ENCODE measurements at regions not wholly inside any gene's neighbourhood (a gene's known extent, or its start where the extent isn't known, plus 50 kb on each side); places are given as distances from the start of the nearest gene placed in this dataset.

- no TSS peak for BruUV-seq (replicated peaks)
- CTCF ChIA-PET = interaction anchor here (0.7 to 14.7 kb wide), 5 partner anchors 10 to 248 kb away, joined by 3 to 332 read pairs (median 3); no protein-coding TSS in a partner anchor
- Histone ChIP-seq H4K20me1 (ENCODE audit: control insufficient read depth, insufficient read depth) (no peaks in the 10 kb centered on the region), H3K9me3 (replicated peaks; ENCODE audit: control insufficient read depth, insufficient read depth, low read length) (no peaks in the 10 kb centered on the region), H3K79me2 (ENCODE audit: control insufficient read depth, insufficient read depth, low read length) (no peaks in the 10 kb centered on the region), H3K4me3 (no peak overlapping the region), H2AFZ (ENCODE audit: control insufficient read depth, low read depth, low read length) (peak overlapping the region; percentile 16), H3K9ac (ENCODE audit: control insufficient read depth, insufficient read depth, low read length) (no peak overlapping the region), H3K4me2 (ENCODE audit: control insufficient read depth, insufficient read depth) (peak overlapping the region; percentile 81), H3K4me1 (ENCODE audit: control insufficient read depth, insufficient read depth, low read length) (peaks cover 44% of the 10 kb centered on the region), H3K27me3 (replicated peaks in 1 of 2; ENCODE audit: control insufficient read depth in 2 of 2, insufficient read depth in 2 of 2, low read length in 1 of 2) (no peaks in the 10 kb centered on the region), H3K36me3 (ENCODE audit: control insufficient read depth in 2 of 2, insufficient read depth in 2 of 2, low read length in 1 of 2) (no peaks in the 10 kb centered on the region), H3K27ac (ENCODE audit: control insufficient read depth, insufficient read depth) (peak overlapping the region; percentile 61; the same call in 1 of the 2 replicates)
- 58% methylated on average over 6 of the region's 6 CpGs for WGBS (ENCODE audit: insufficient coverage, insufficient replicate concordance, low lambda C conversion rate, missing lambda C conversion rate)
- intact Hi-C loops (cut with micrococcal nuclease; ENCODE audit: unreplicated experiment) = loop anchor here (5.0 kb wide), 1 partner anchor 47 kb away; no protein-coding TSS in a partner anchor
- POLR2A ChIA-PET = no interaction called here
- RAD21 ChIA-PET (ENCODE audit: unreplicated experiment) = interaction anchor here (1.0 kb wide), 1 partner anchor 78 kb away, joined by 3 read pairs; no protein-coding TSS in a partner anchor
- DNase-seq (ENCODE audit: low read depth, low spot score) (no peak), FAIRE-seq (no peak), ATAC-seq (peak; percentile 29)
- in situ Hi-C loops (cut with MboI) = no loop called here
- SMC1A ChIA-PET (ENCODE audit: uncharacterized antibody, unreplicated experiment) = interaction anchor here (0.9 kb wide), 1 partner anchor 78 kb away, joined by 3 read pairs; no protein-coding TSS in a partner anchor
- TF ChIP-seq EP300 (IDR thresholded peaks at IDR 0.05; ENCODE audit: borderline replicate concordance in 1 of 2, control insufficient read depth in 1 of 2, low read depth in 2 of 2, low read length in 2 of 2) (no peak), SRF (IDR thresholded peaks at IDR 0.05; ENCODE audit: low read depth in 2 of 2, low read length in 2 of 2) (no peak), IRF4 (IDR thresholded peaks at IDR 0.05; ENCODE audit: low read depth, low read length) (no peak), MEF2A (IDR thresholded peaks at IDR 0.05; ENCODE audit: insufficient read depth, low read depth, low read length) (no peak), NRF1 (conservative IDR thresholded peaks at IDR 0.05; ENCODE audit: low read depth, low read length) (no peak), BCL11A (IDR thresholded peaks at IDR 0.05; ENCODE audit: low read depth, low read length) (no peak), PML (IDR thresholded peaks at IDR 0.05; ENCODE audit: low read length) (no peak), SIN3A (IDR thresholded peaks at IDR 0.05; ENCODE audit: low read depth, low read length) (no peak), ZZZ3 (IDR thresholded peaks at IDR 0.05; ENCODE audit: control insufficient read depth, insufficient read length, low read depth) (no peak), ZNF592 (IDR thresholded peaks at IDR 0.05) (no peak), POLR2AphosphoS2 (IDR thresholded peaks at IDR 0.05; ENCODE audit: low read depth, low read length) (no peak), BCL3 (IDR thresholded peaks at IDR 0.05; ENCODE audit: borderline replicate concordance, insufficient read depth, low read depth, low read length, poor library complexity, severe bottlenecking) (no peak), MYB (IDR thresholded peaks at IDR 0.05; ENCODE audit: borderline replicate concordance, low read depth, low read length) (no peak), CEBPZ (IDR thresholded peaks at IDR 0.05; ENCODE audit: low read depth, low read length) (no peak), RCOR1 (conservative IDR thresholded peaks at IDR 0.05; ENCODE audit: low read depth, low read length) (no peak), CHD1 (IDR thresholded peaks at IDR 0.05; ENCODE audit: low read depth, low read length) (no peak), MTA2 (IDR thresholded peaks at IDR 0.05; ENCODE audit: low read depth) (no peak)
These were observed 113.6 kb upstream of the IPO9 start for GRCh38 chr1:201715351-201715750.

Data from GM12878 (cell line).